ENCODE measurements at regions not wholly inside any gene's neighbourhood (a gene's known extent, or its start where the extent isn't known, plus 50 kb on each side); places are given as distances from the start of the nearest gene placed in this dataset.

DNA sequence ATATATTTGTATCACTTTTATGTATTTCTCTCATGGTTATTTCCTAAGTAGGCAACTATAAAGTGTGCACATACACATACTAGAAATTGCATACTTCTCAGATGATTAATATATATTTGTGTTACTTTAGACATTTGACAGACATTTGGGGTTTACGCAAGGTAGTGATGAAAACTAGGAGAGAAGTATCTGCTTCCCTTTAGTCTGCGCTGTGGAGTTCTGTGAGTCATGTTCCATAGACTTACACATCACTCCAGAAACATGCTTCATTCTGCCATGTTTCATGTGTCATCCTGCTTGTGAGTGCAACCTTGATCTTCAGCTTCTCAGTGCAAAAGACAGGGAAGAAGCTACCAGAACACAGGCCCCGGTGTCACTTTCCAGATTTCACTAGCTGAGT is 200.7 kb upstream of the BMP2 start:
- no peaks in the 10 kb centered on the region for H3K4me1 ChIP-seq
- no peak overlapping the region for H3K4me3 ChIP-seq
- ATAC-seq = no peak
- no peak for TF ChIP-seq CTCF (IDR thresholded peaks at IDR 0.05)
- no peaks in the 10 kb centered on the region for H3K27me3 ChIP-seq
- intact Hi-C loops (cut with DNase I) = no loop called here
- H3K27ac ChIP-seq = no peak overlapping the region
- no peaks in the 10 kb centered on the region for H3K36me3 ChIP-seq
- H3K9me3 ChIP-seq = no peaks in the 10 kb centered on the region
- no peak for DNase-seq

GRCh38 chr20:6562111-6562510 is 205.4 kb upstream of the BMP2 start:
- no peak for TF ChIP-seq CTCF (IDR thresholded peaks at IDR 0.05)
- Histone ChIP-seq H3K27me3 (no peaks in the 10 kb centered on the region), H3K36me3 (no peaks in the 10 kb centered on the region), H3K27ac (no peak overlapping the region), H3K4me1 (no peaks in the 10 kb centered on the region), H3K9me3 (no peaks in the 10 kb centered on the region), H3K4me3 (no peak overlapping the region)
- DNase-seq (no peak), ATAC-seq (no peak)
- intact Hi-C loops (cut with DNase I) = no loop called here

DNA sequence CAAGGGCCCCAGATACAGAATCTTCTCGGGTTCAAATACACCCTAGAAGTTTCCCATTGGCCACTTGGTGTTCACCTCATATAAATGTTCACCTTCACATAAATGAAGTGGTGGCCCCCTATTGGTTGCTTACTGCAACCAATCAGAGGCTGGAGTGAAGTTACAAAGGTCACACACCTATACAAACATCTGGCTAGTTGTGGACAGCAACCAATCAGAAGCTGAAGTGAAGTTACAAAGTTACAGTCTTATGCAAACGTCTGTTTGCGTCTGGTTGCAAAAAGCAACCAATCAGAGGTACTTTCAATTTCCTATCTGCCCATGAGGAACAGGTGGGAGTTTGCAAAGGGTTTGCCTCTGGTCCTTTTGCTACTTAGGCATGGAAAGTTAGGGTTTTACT is 206.5 kb upstream of the BMP2 start:
- ATAC-seq (no peak), DNase-seq (no peak)
- H3K36me3 ChIP-seq = no peaks in the 10 kb centered on the region
- TF ChIP-seq CTCF (IDR thresholded peaks at IDR 0.05) = no peak
- H3K9me3 ChIP-seq = no peaks in the 10 kb centered on the region
- no peaks in the 10 kb centered on the region for H3K4me1 ChIP-seq
- no peak overlapping the region for H3K27ac ChIP-seq
- no peaks in the 10 kb centered on the region for H3K27me3 ChIP-seq
- H3K4me3 ChIP-seq = no peak overlapping the region
- intact Hi-C loops (cut with DNase I) = no loop called here

DNA sequence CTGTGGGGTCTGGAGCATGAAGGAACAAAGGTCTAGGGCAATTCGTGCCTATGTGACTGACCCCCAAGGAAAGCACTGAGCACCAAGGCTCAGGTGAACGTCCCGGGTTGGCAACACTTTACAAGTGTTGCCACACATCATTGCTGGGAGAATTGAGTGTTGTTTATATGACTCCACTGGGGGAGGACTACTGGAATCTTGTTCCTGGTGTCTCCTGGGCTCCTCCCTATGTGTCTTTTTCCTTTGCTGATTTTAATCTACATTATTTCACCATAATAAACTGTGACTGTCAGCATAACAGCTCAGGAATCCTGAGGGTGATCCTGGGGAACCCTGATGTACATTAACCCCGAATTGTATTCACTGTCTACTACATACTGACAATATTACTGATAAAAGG is 207.7 kb upstream of the BMP2 start:
- no peak for TF ChIP-seq CTCF (IDR thresholded peaks at IDR 0.05)
- DNase-seq (no peak), ATAC-seq (no peak)
- H3K4me1 ChIP-seq = no peaks in the 10 kb centered on the region
- H3K36me3 ChIP-seq = no peaks in the 10 kb centered on the region
- intact Hi-C loops (cut with DNase I) = no loop called here
- H3K27ac ChIP-seq = no peak overlapping the region
- no peaks in the 10 kb centered on the region for H3K27me3 ChIP-seq
- no peak overlapping the region for H3K4me3 ChIP-seq
- H3K9me3 ChIP-seq = no peaks in the 10 kb centered on the region

DNA sequence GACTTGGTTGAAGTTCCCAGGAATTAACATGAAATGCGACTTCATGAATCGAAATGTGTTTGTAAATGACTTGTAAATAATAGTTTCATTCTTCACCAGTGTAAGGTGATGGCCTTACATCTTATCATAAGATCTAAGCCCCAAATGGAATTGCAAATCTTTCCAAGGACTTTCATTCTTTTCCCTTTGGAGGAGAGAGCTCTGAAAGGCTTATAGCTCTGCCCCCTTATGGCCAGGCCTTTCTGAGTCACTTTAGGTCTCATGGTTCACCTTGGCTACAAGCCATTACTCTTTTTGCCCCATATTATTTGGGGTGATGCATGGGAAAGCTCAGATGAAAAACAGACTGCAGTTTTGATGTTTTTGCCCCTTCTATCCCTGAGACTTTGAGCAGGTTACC is 209.1 kb upstream of the BMP2 start:
- H3K27ac ChIP-seq = no peak overlapping the region
- intact Hi-C loops (cut with DNase I) = no loop called here
- DNase-seq = no peak
- H3K27me3 ChIP-seq = no peaks in the 10 kb centered on the region
- no peak overlapping the region for H3K4me3 ChIP-seq
- H3K4me1 ChIP-seq = no peaks in the 10 kb centered on the region
- no peaks in the 10 kb centered on the region for H3K36me3 ChIP-seq
- ATAC-seq = no peak
- no peak for TF ChIP-seq CTCF (IDR thresholded peaks at IDR 0.05)
- H3K9me3 ChIP-seq = no peaks in the 10 kb centered on the region

Measured in left lung (tissue), 4 donors.